ENCODE measurements at regions not wholly inside any gene's neighbourhood (a gene's known extent, or its start where the extent isn't known, plus 50 kb on each side); places are given as distances from the start of the nearest gene placed in this dataset.

- H3K27ac ChIP-seq = no peak overlapping the region
- H3K36me3 ChIP-seq = no peaks in the 10 kb centered on the region
- no peak for ATAC-seq (ENCODE audit: low FRiP score in 2 of 2)
- no peak for DNase-seq
- no peaks in the 10 kb centered on the region for H3K27me3 ChIP-seq
- no peak for TF ChIP-seq POLR2AphosphoS5 (IDR thresholded peaks at IDR 0.05)
- TF ChIP-seq EP300 (IDR thresholded peaks at IDR 0.05) = no peak
- H3K9me3 ChIP-seq = no peaks in the 10 kb centered on the region
- no peaks in the 10 kb centered on the region for H3K4me1 ChIP-seq
- 64 to 66% methylated on average over 1 of the region's 1 CpG for WGBS, 2 donors
- H3K4me3 ChIP-seq = no peak overlapping the region
These were observed 1308.6 kb downstream of the ARAP2 start for GRCh38 chr4:34935739-34936138.

- no peak overlapping the region for H3K27ac ChIP-seq
- no peaks in the 10 kb centered on the region for H3K36me3 ChIP-seq
- no peaks in the 10 kb centered on the region for H3K4me1 ChIP-seq
- TF ChIP-seq CTCF (IDR thresholded peaks at IDR 0.05) (no peak), EP300 (IDR thresholded peaks at IDR 0.05) (no peak), POLR2AphosphoS5 (IDR thresholded peaks at IDR 0.05) (no peak), POLR2A (IDR thresholded peaks at IDR 0.05) (no peak)
- no peak overlapping the region for H3K4me3 ChIP-seq
- no peaks in the 10 kb centered on the region for H3K9me3 ChIP-seq
- 89% methylated on average over 13 to 14 of the region's 14 CpGs for WGBS, 2 donors
- no peaks in the 10 kb centered on the region for H3K27me3 ChIP-seq
- no peak for ATAC-seq (ENCODE audit: low FRiP score in 2 of 2)
- peak in 1 of 2 donors; percentile 41 for DNase-seq
These were observed 1305.2 kb downstream of the ARAP2 start for GRCh38 chr4:34939073-34939472.

GRCh38 chr4:34943741-34944386 lies 1300.5 kb downstream of the ARAP2 start:
- H3K9me3 ChIP-seq = no peaks in the 10 kb centered on the region
- H3K27me3 ChIP-seq = no peaks in the 10 kb centered on the region
- H3K4me1 ChIP-seq = no peaks in the 10 kb centered on the region
- no peak overlapping the region for H3K4me3 ChIP-seq
- ATAC-seq (ENCODE audit: low FRiP score in 2 of 2) (no peak), DNase-seq (no peak)
- TF ChIP-seq EP300 (IDR thresholded peaks at IDR 0.05) (no peak), POLR2A (IDR thresholded peaks at IDR 0.05) (no peak), POLR2AphosphoS5 (IDR thresholded peaks at IDR 0.05) (no peak), CTCF (IDR thresholded peaks at IDR 0.05) (no peak)
- H3K27ac ChIP-seq = no peak overlapping the region
- WGBS, 2 donors = 46 to 66% methylated on average over 2 of the region's 2 CpGs
- no peaks in the 10 kb centered on the region for H3K36me3 ChIP-seq

GRCh38 chr4:34950926-34951325 lies 1293.4 kb downstream of the ARAP2 start:
- no peaks in the 10 kb centered on the region for H3K4me1 ChIP-seq
- H3K9me3 ChIP-seq = no peaks in the 10 kb centered on the region
- H3K27me3 ChIP-seq = no peaks in the 10 kb centered on the region
- no peak for TF ChIP-seq EP300 (IDR thresholded peaks at IDR 0.05)
- no peak for TF ChIP-seq POLR2AphosphoS5 (IDR thresholded peaks at IDR 0.05)
- no peak for TF ChIP-seq CTCF (IDR thresholded peaks at IDR 0.05)
- no peak for TF ChIP-seq POLR2A (IDR thresholded peaks at IDR 0.05)
- no peak overlapping the region for H3K4me3 ChIP-seq
- no peaks in the 10 kb centered on the region for H3K36me3 ChIP-seq
- 51 to 57% methylated on average over 2 of the region's 2 CpGs for WGBS, 2 donors
- ATAC-seq (ENCODE audit: low FRiP score in 2 of 2) (no peak), DNase-seq (no peak)
- no peak overlapping the region for H3K27ac ChIP-seq

- H3K4me1 ChIP-seq = no peaks in the 10 kb centered on the region
- ATAC-seq (ENCODE audit: low FRiP score in 2 of 2) (no peak), DNase-seq (no peak)
- no peaks in the 10 kb centered on the region for H3K9me3 ChIP-seq
- H3K36me3 ChIP-seq = no peaks in the 10 kb centered on the region
- 78 to 82% methylated on average over 8 to 9 of the region's 9 CpGs for WGBS, 2 donors
- no peaks in the 10 kb centered on the region for H3K27me3 ChIP-seq
- TF ChIP-seq POLR2A (IDR thresholded peaks at IDR 0.05) (no peak), POLR2AphosphoS5 (IDR thresholded peaks at IDR 0.05) (no peak), EP300 (IDR thresholded peaks at IDR 0.05) (no peak), CTCF (IDR thresholded peaks at IDR 0.05) (no peak)
- no peak overlapping the region for H3K4me3 ChIP-seq
- H3K27ac ChIP-seq = no peak overlapping the region
These were observed 1291.0 kb downstream of the ARAP2 start for GRCh38 chr4:34953145-34953799.
